ENCODE measurements at regions not wholly inside any gene's neighbourhood (a gene's known extent, or its start where the extent isn't known, plus 50 kb on each side); places are given as distances from the start of the nearest gene placed in this dataset.

- Histone ChIP-seq H3K36me3 (ENCODE audit: control insufficient read depth, insufficient read depth, low read length) (no peaks in the 10 kb centered on the region), H3K4me1 (ENCODE audit: control insufficient read depth, insufficient read depth, low read length) (no peaks in the 10 kb centered on the region), H3K27me3 (ENCODE audit: control insufficient read depth, insufficient read depth, low read length) (no peaks in the 10 kb centered on the region), H3K27ac (ENCODE audit: low read length) (no peak overlapping the region), H3K9me3 (ENCODE audit: control insufficient read depth, insufficient read depth, low read length) (no peaks in the 10 kb centered on the region), H3K4me3 (ENCODE audit: low read length) (no peak overlapping the region)
- no CpG with 5 or more reads among the region's 3 CpGs for WGBS (ENCODE audit: insufficient coverage, insufficient read length)
- DNase-seq (ENCODE audit: low read depth, low spot score) = no peak
Observed at GRCh38 chr13:57784633-57785032, 153.1 kb downstream of the PCDH17 start.

DNA sequence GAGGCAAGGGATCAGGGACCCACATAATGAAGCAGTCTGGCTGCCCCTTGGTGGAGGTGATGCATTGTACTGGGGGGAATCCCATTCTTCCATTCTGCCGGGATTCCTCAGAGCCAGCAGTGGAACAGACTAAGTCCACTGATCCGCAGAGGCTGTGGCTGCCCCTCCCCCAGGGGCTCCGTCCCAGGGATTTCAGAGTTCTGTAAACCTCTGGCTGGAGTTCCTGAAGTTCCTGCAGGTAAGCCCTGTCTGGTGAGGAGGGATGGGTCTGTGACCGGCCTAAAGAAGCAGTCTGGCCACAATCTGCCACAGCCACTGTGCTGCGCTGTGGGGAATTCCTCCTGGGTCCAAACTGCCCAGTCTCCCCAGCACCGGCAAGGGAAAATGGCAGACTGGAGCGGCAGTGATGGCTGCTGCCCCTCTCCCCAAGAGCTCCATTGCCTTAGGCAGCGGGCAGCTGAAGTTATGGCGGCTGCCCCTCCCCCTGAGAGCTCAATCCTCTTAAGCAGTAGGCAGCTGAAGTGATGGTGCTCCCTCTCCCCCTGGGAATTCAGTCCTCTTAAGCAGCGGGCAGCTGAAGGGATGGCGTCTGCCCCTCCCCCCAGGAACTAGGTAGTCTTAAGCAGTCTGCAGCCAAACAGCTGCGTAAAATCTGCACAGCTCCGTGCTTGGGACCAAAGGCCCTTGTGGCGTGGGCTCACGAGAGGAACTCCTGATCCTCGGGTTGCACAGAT is 155.7 kb downstream of the PCDH17 start:
- WGBS (ENCODE audit: insufficient coverage, insufficient read length) = no CpG with 5 or more reads among the region's 16 CpGs
- H3K4me3 ChIP-seq (ENCODE audit: low read length) = no peak overlapping the region
- no peak overlapping the region for H3K27ac ChIP-seq (ENCODE audit: low read length)
- no peaks in the 10 kb centered on the region for H3K36me3 ChIP-seq (ENCODE audit: control insufficient read depth, insufficient read depth, low read length)
- no peaks in the 10 kb centered on the region for H3K4me1 ChIP-seq (ENCODE audit: control insufficient read depth, insufficient read depth, low read length)
- no peaks in the 10 kb centered on the region for H3K27me3 ChIP-seq (ENCODE audit: control insufficient read depth, insufficient read depth, low read length)
- no peak for DNase-seq (ENCODE audit: low read depth, low spot score)
- no peaks in the 10 kb centered on the region for H3K9me3 ChIP-seq (ENCODE audit: control insufficient read depth, insufficient read depth, low read length)

GRCh38 chr13:57799624-57800023 is 168.1 kb downstream of the PCDH17 start:
- Histone ChIP-seq H3K9me3 (ENCODE audit: control insufficient read depth, insufficient read depth, low read length) (no peaks in the 10 kb centered on the region), H3K27me3 (ENCODE audit: control insufficient read depth, insufficient read depth, low read length) (no peaks in the 10 kb centered on the region), H3K36me3 (ENCODE audit: control insufficient read depth, insufficient read depth, low read length) (no peaks in the 10 kb centered on the region), H3K4me1 (ENCODE audit: control insufficient read depth, insufficient read depth, low read length) (no peaks in the 10 kb centered on the region), H3K27ac (ENCODE audit: low read length) (no peak overlapping the region), H3K4me3 (ENCODE audit: low read length) (no peak overlapping the region)
- DNase-seq (ENCODE audit: low read depth, low spot score) = no peak
- WGBS (ENCODE audit: insufficient coverage, insufficient read length) = no CpG with 5 or more reads among the region's 3 CpGs

- Histone ChIP-seq H3K27ac (ENCODE audit: low read length) (no peak overlapping the region), H3K27me3 (ENCODE audit: control insufficient read depth, insufficient read depth, low read length) (no peaks in the 10 kb centered on the region), H3K36me3 (ENCODE audit: control insufficient read depth, insufficient read depth, low read length) (no peaks in the 10 kb centered on the region), H3K4me3 (ENCODE audit: low read length) (no peak overlapping the region), H3K4me1 (ENCODE audit: control insufficient read depth, insufficient read depth, low read length) (no peaks in the 10 kb centered on the region), H3K9me3 (ENCODE audit: control insufficient read depth, insufficient read depth, low read length) (no peaks in the 10 kb centered on the region)
- DNase-seq (ENCODE audit: low read depth, low spot score) = no peak
- no CpG with 5 or more reads among the region's 2 CpGs for WGBS (ENCODE audit: insufficient coverage, insufficient read length)
Observed at GRCh38 chr13:57813651-57814050, 182.1 kb downstream of the PCDH17 start.

GRCh38 chr13:57815600-57815999 is 184.1 kb downstream of the PCDH17 start:
- Histone ChIP-seq H3K27me3 (ENCODE audit: control insufficient read depth, insufficient read depth, low read length) (no peaks in the 10 kb centered on the region), H3K4me3 (ENCODE audit: low read length) (no peak overlapping the region), H3K36me3 (ENCODE audit: control insufficient read depth, insufficient read depth, low read length) (no peaks in the 10 kb centered on the region), H3K4me1 (ENCODE audit: control insufficient read depth, insufficient read depth, low read length) (no peaks in the 10 kb centered on the region), H3K27ac (ENCODE audit: low read length) (no peak overlapping the region), H3K9me3 (ENCODE audit: control insufficient read depth, insufficient read depth, low read length) (no peaks in the 10 kb centered on the region)
- no peak for DNase-seq (ENCODE audit: low read depth, low spot score)
- WGBS (ENCODE audit: insufficient coverage, insufficient read length) = no CpG with 5 or more reads among the region's 1 CpG

GRCh38 chr13:57820924-57821323 is 189.4 kb downstream of the PCDH17 start:
- no peaks in the 10 kb centered on the region for H3K36me3 ChIP-seq (ENCODE audit: control insufficient read depth, insufficient read depth, low read length)
- no peaks in the 10 kb centered on the region for H3K27me3 ChIP-seq (ENCODE audit: control insufficient read depth, insufficient read depth, low read length)
- H3K4me3 ChIP-seq (ENCODE audit: low read length) = no peak overlapping the region
- DNase-seq (ENCODE audit: low read depth, low spot score) = no peak
- no peak overlapping the region for H3K27ac ChIP-seq (ENCODE audit: low read length)
- H3K9me3 ChIP-seq (ENCODE audit: control insufficient read depth, insufficient read depth, low read length) = no peaks in the 10 kb centered on the region
- no CpG with 5 or more reads among the region's 1 CpG for WGBS (ENCODE audit: insufficient coverage, insufficient read length)
- 0 out of 2 replicates have a peak, but pooled peaks cover 1% of the 10 kb centered on the region for H3K4me1 ChIP-seq (ENCODE audit: control insufficient read depth, insufficient read depth, low read length)

DNA sequence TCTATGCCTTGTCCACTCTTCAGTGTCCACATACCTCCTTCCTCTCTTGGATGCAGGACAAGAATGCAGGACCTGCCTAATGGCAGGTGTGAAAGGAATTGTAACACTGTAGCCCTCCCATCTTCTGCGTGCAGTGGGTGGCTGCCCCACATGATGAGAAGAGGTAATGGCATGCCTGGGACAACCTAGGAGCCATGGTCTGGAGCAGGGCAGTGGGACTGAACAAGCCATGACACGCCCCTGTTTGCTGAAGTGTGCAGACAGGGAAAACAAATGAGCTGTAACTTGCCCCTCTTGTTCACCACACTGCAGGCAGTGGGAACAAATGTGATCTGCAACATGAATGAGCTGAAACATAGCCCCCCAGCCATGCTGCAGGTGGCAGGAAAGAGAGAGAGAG is 192.2 kb downstream of the PCDH17 start:
- H3K4me3 ChIP-seq (ENCODE audit: low read length) = no peak overlapping the region
- H3K27ac ChIP-seq (ENCODE audit: low read length) = no peak overlapping the region
- 0 out of 2 replicates have a peak, but pooled peaks cover 1% of the 10 kb centered on the region for H3K4me1 ChIP-seq (ENCODE audit: control insufficient read depth, insufficient read depth, low read length)
- no peaks in the 10 kb centered on the region for H3K27me3 ChIP-seq (ENCODE audit: control insufficient read depth, insufficient read depth, low read length)
- DNase-seq (ENCODE audit: low read depth, low spot score) = no peak
- no CpG with 5 or more reads among the region's 2 CpGs for WGBS (ENCODE audit: insufficient coverage, insufficient read length)
- no peaks in the 10 kb centered on the region for H3K9me3 ChIP-seq (ENCODE audit: control insufficient read depth, insufficient read depth, low read length)
- no peaks in the 10 kb centered on the region for H3K36me3 ChIP-seq (ENCODE audit: control insufficient read depth, insufficient read depth, low read length)

GRCh38 chr13:57824121-57824520 is 192.6 kb downstream of the PCDH17 start:
- Histone ChIP-seq H3K4me1 (ENCODE audit: control insufficient read depth, insufficient read depth, low read length) (0 out of 2 replicates have a peak, but pooled peaks cover 1% of the 10 kb centered on the region), H3K4me3 (ENCODE audit: low read length) (no peak overlapping the region), H3K36me3 (ENCODE audit: control insufficient read depth, insufficient read depth, low read length) (no peaks in the 10 kb centered on the region), H3K27ac (ENCODE audit: low read length) (no peak overlapping the region), H3K27me3 (ENCODE audit: control insufficient read depth, insufficient read depth, low read length) (no peaks in the 10 kb centered on the region), H3K9me3 (ENCODE audit: control insufficient read depth, insufficient read depth, low read length) (no peaks in the 10 kb centered on the region)
- no peak for DNase-seq (ENCODE audit: low read depth, low spot score)
- WGBS (ENCODE audit: insufficient coverage, insufficient read length) = no CpG with 5 or more reads among the region's 4 CpGs

GRCh38 chr13:57825066-57825465 is 193.5 kb downstream of the PCDH17 start:
- H3K27ac ChIP-seq (ENCODE audit: low read length) = no peak overlapping the region
- DNase-seq (ENCODE audit: low read depth, low spot score) = no peak
- no peaks in the 10 kb centered on the region for H3K27me3 ChIP-seq (ENCODE audit: control insufficient read depth, insufficient read depth, low read length)
- H3K9me3 ChIP-seq (ENCODE audit: control insufficient read depth, insufficient read depth, low read length) = no peaks in the 10 kb centered on the region
- no peaks in the 10 kb centered on the region for H3K36me3 ChIP-seq (ENCODE audit: control insufficient read depth, insufficient read depth, low read length)
- no peak overlapping the region for H3K4me3 ChIP-seq (ENCODE audit: low read length)
- 0 out of 2 replicates have a peak, but pooled peaks cover 1% of the 10 kb centered on the region for H3K4me1 ChIP-seq (ENCODE audit: control insufficient read depth, insufficient read depth, low read length)
- WGBS (ENCODE audit: insufficient coverage, insufficient read length) = no CpG with 5 or more reads among the region's 2 CpGs

- no CpG with 5 or more reads among the region's 3 CpGs for WGBS (ENCODE audit: insufficient coverage, insufficient read length)
- Histone ChIP-seq H3K27ac (ENCODE audit: low read length) (no peak overlapping the region), H3K9me3 (ENCODE audit: control insufficient read depth, insufficient read depth, low read length) (no peaks in the 10 kb centered on the region), H3K4me3 (ENCODE audit: low read length) (no peak overlapping the region), H3K36me3 (ENCODE audit: control insufficient read depth, insufficient read depth, low read length) (no peaks in the 10 kb centered on the region), H3K4me1 (ENCODE audit: control insufficient read depth, insufficient read depth, low read length) (no peaks in the 10 kb centered on the region), H3K27me3 (ENCODE audit: control insufficient read depth, insufficient read depth, low read length) (no peaks in the 10 kb centered on the region)
- no peak for DNase-seq (ENCODE audit: low read depth, low spot score)
Observed at GRCh38 chr13:57829496-57829895, 198.0 kb downstream of the PCDH17 start.

GRCh38 chr13:57832187-57832586 is 200.6 kb downstream of the PCDH17 start:
- H3K4me1 ChIP-seq (ENCODE audit: control insufficient read depth, insufficient read depth, low read length) = no peaks in the 10 kb centered on the region
- H3K27ac ChIP-seq (ENCODE audit: low read length) = no peak overlapping the region
- H3K27me3 ChIP-seq (ENCODE audit: control insufficient read depth, insufficient read depth, low read length) = no peaks in the 10 kb centered on the region
- no peaks in the 10 kb centered on the region for H3K9me3 ChIP-seq (ENCODE audit: control insufficient read depth, insufficient read depth, low read length)
- no peak for DNase-seq (ENCODE audit: low read depth, low spot score)
- H3K4me3 ChIP-seq (ENCODE audit: low read length) = no peak overlapping the region
- WGBS (ENCODE audit: insufficient coverage, insufficient read length) = no CpG with 5 or more reads among the region's 8 CpGs
- H3K36me3 ChIP-seq (ENCODE audit: control insufficient read depth, insufficient read depth, low read length) = no peaks in the 10 kb centered on the region
